H1 (cell line): ENCODE measurements at regions not wholly inside any gene's neighbourhood (a gene's known extent, or its start where the extent isn't known, plus 50 kb on each side); places are given as distances from the start of the nearest gene placed in this dataset.

Experiments
- CTCF ChIA-PET: fragments of 300-600 bp; sonication (Branson Sonifier 250); formaldehyde crosslinking; loops from one replicate; lab custom pipeline; 2021; ENCODE audit not compliant: partially characterized antibody; lab: Charles Lee
- POLR2A ChIA-PET: fragments of 300-600 bp; sonication (Branson Sonifier 250); formaldehyde crosslinking; loops from one replicate; lab custom pipeline; 2021; ENCODE audit warnings: inconsistent platforms; ENCODE audit not compliant: partially characterized antibody; lab: Charles Lee
- DNase-seq, 2 experiments: peaks; one replicate each; pipeline versions ENCODE4 v3.0.0 to v3.0.0-alpha.2; 2010 to 2022; ENCODE audit warnings: low spot score in 2 of 2, low read depth in 1 of 2, mixed read lengths in 1 of 2
- FAIRE-seq: peaks from 2 replicates; lab custom pipeline; 2011; peaks lifted over from hg19 to GRCh38; lab: Jason Lieb, UNC
- H2AFZ ChIP-seq: 2 replicates; pipeline ENCODE4 v1.8.1; 2012; ENCODE audit warnings: low read length, inconsistent platforms
- H2AK5ac ChIP-seq: 2 replicates; pipeline ENCODE4 v1.6.1; 2013; ENCODE audit warnings: low read depth, low read length
- H2BK120ac ChIP-seq: replicated peaks from 2 replicates; pipeline ENCODE3; 2013; ENCODE audit warnings: low read depth, low read length, inconsistent platforms
- H2BK12ac ChIP-seq: 2 replicates; pipeline ENCODE4 v1.6.1; 2013; ENCODE audit warnings: low read depth, low read length
- H2BK15ac ChIP-seq: 2 replicates; pipeline ENCODE4 v1.6.1; 2013; ENCODE audit warnings: low read length
- H2BK20ac ChIP-seq: 2 replicates; pipeline ENCODE4 v1.6.1; 2013; ENCODE audit warnings: low read length
- H2BK5ac ChIP-seq: 2 replicates; pipeline ENCODE4 v1.6.1; 2013; ENCODE audit warnings: low read depth, low read length
- H3K14ac ChIP-seq: 2 replicates; pipeline ENCODE4 v1.6.1; 2013; ENCODE audit warnings: inconsistent platforms; ENCODE audit not compliant: insufficient read length
- H3K18ac ChIP-seq: 2 replicates; pipeline ENCODE4 v1.6.1; 2013; ENCODE audit warnings: low read length; ENCODE audit errors: extremely low read depth
- H3K23ac ChIP-seq: 2 replicates; pipeline ENCODE4 v1.6.1; 2013; ENCODE audit warnings: inconsistent platforms; ENCODE audit not compliant: insufficient read length
- H3K23me2 ChIP-seq: 2 replicates; pipeline ENCODE4 v1.6.1; 2013; ENCODE audit warnings: low read depth, low read length
- H3K27ac ChIP-seq: 2 replicates; pipeline ENCODE4 v1.6.1; 2011; ENCODE audit warnings: low read depth, low read length, inconsistent platforms
- H3K27me3 ChIP-seq, 4 experiments: replicated peaks in 1 of 4; 1 replicate in 1 of 4; 2 replicates in 3 of 4; pipeline versions ENCODE4 v1.6.1 to v1.8.1; 2011 to 2013; ENCODE audit warnings: low read length in 3 of 4, mild to moderate bottlenecking in 3 of 4, inconsistent platforms in 2 of 4, mixed read lengths in 2 of 4, moderate library complexity in 1 of 4; ENCODE audit not compliant: control insufficient read depth in 3 of 4, insufficient read depth in 3 of 4; ENCODE audit errors: extremely low read depth in 1 of 4
- H3K36me3 ChIP-seq, 4 experiments: 2 replicates each; pipeline versions ENCODE4 v1.6.1 to v1.8.1; 2011 to 2013; ENCODE audit warnings: mild to moderate bottlenecking in 4 of 4, low read length in 3 of 4, moderate library complexity in 2 of 4, control low read depth in 1 of 4, inconsistent platforms in 1 of 4; ENCODE audit not compliant: insufficient read depth in 4 of 4, control insufficient read depth in 2 of 4
- H3K4ac ChIP-seq: replicated peaks from 2 replicates; pipeline ENCODE3; 2013; ENCODE audit warnings: low read length, low read depth, mixed read lengths, inconsistent platforms; ENCODE audit not compliant: insufficient read length
- H3K4me1 ChIP-seq, 4 experiments: replicated peaks in 1 of 4; 1 replicate in 1 of 4; 2 replicates in 3 of 4; pipeline versions ENCODE4 v1.6.1 to v1.8.1; 2011 to 2013; ENCODE audit warnings: low read length in 3 of 4, inconsistent platforms in 2 of 4, mixed read lengths in 1 of 4; ENCODE audit not compliant: insufficient read depth in 4 of 4, control insufficient read depth in 3 of 4
- H3K4me2 ChIP-seq, 2 experiments: 2 replicates each; pipeline versions ENCODE4 v1.6.1 to v1.8.1; 2011 to 2013; ENCODE audit warnings: low read depth in 2 of 2, low read length in 2 of 2, control low read depth in 1 of 2, inconsistent platforms in 1 of 2, mild to moderate bottlenecking in 1 of 2; ENCODE audit not compliant: insufficient read depth in 1 of 2
- H3K4me3 ChIP-seq, 4 experiments: fragments of 200-600, 300-600 bp in 1 of 4; sonication (generic), shearing (Covaris generic), sonication (Bioruptor Twin) in 1 of 4; 2 replicates each; pipeline versions ENCODE4 v1.5.1 to v1.8.1; 2011 to 2016; ENCODE audit warnings: low read length in 4 of 4, low read depth in 3 of 4, control low read depth in 2 of 4, inconsistent platforms in 2 of 4, mild to moderate bottlenecking in 2 of 4, mixed read lengths in 1 of 4, moderate library complexity in 1 of 4; ENCODE audit not compliant: insufficient read depth in 2 of 4; ENCODE audit errors: extremely low read depth in 1 of 4
- H3K56ac ChIP-seq: replicated peaks from 2 replicates; pipeline ENCODE3; 2013; ENCODE audit warnings: low read depth, mild to moderate bottlenecking, mixed read lengths, low read length, inconsistent platforms; ENCODE audit not compliant: insufficient read length
- H3K79me1 ChIP-seq: 2 replicates; pipeline ENCODE4 v1.6.1; 2013; ENCODE audit warnings: low read depth, low read length, control low read depth
- H3K79me2 ChIP-seq, 2 experiments: 2 replicates each; pipeline versions ENCODE4 v1.6.1 to v1.8.1; 2012 to 2013; ENCODE audit warnings: low read length in 2 of 2, mild to moderate bottlenecking in 2 of 2, inconsistent platforms in 1 of 2; ENCODE audit not compliant: insufficient read depth in 2 of 2, control insufficient read depth in 1 of 2
- H3K9ac ChIP-seq, 4 experiments: replicated peaks in 1 of 4; 1 replicate in 1 of 4; 2 replicates in 3 of 4; pipeline versions ENCODE4 v1.6.1 to v1.8.1; 2011 to 2013; ENCODE audit warnings: low read depth in 3 of 4, low read length in 3 of 4, control low read depth in 2 of 4, mild to moderate bottlenecking in 2 of 4, moderate library complexity in 2 of 4, inconsistent platforms in 1 of 4; ENCODE audit errors: extremely low read depth in 1 of 4
- H3K9me3 ChIP-seq, 2 experiments: 2 replicates each; pipeline versions ENCODE4 v1.6.1 to v1.8.1; 2012 to 2013; ENCODE audit warnings: mild to moderate bottlenecking in 2 of 2, moderate library complexity in 2 of 2, control low read depth in 1 of 2, inconsistent platforms in 1 of 2, low read depth in 1 of 2, low read length in 1 of 2, mixed read lengths in 1 of 2; ENCODE audit not compliant: insufficient read depth in 2 of 2
- H4K20me1 ChIP-seq, 2 experiments: replicated peaks in 1 of 2; 2 replicates each; pipeline versions ENCODE3 to v1.8.1; 2011 to 2013; ENCODE audit warnings: inconsistent platforms in 2 of 2, low read length in 2 of 2, mild to moderate bottlenecking in 1 of 2; ENCODE audit not compliant: insufficient read depth in 2 of 2, control insufficient read depth in 1 of 2
- H4K5ac ChIP-seq: 2 replicates; pipeline ENCODE4 v1.6.1; 2013; ENCODE audit warnings: low read length, low read depth, mixed read lengths, inconsistent platforms; ENCODE audit not compliant: insufficient read length
- H4K8ac ChIP-seq: 2 replicates; pipeline ENCODE4 v1.8.0; 2013; ENCODE audit warnings: mild to moderate bottlenecking, moderate library complexity, low read length, inconsistent platforms; ENCODE audit not compliant: insufficient read depth; ENCODE audit errors: extremely low read depth
- H4K91ac ChIP-seq: replicated peaks from 2 replicates; pipeline ENCODE3; 2013; ENCODE audit warnings: low read length, mixed read lengths, inconsistent platforms; ENCODE audit not compliant: insufficient read length
- BCL11A ChIP-seq, 2 experiments: IDR thresholded peaks; one replicate each; pipeline ENCODE4 v1.6.1; 2011; ENCODE audit warnings: low read depth in 2 of 2, low read length in 2 of 2, mild to moderate bottlenecking in 2 of 2
- CHD2 ChIP-seq: IDR thresholded peaks from 2 replicates; pipeline ENCODE4 v1.6.1; 2012; ENCODE audit warnings: low read length, improper control_type of control experiment
- EZH2 ChIP-seq: fragments of 200-600 bp; sonication (generic); IDR thresholded peaks from 2 replicates; pipeline ENCODE4 v1.7.1; 2012; ENCODE audit warnings: low read depth, mild to moderate bottlenecking, moderate library complexity, low read length, inconsistent platforms; ENCODE audit not compliant: severe bottlenecking
- GABPA ChIP-seq: IDR thresholded peaks from 2 replicates; pipeline ENCODE4 v1.6.1; 2011; ENCODE audit warnings: mild to moderate bottlenecking, low read length, moderate library complexity, borderline replicate concordance; ENCODE audit not compliant: insufficient read depth
- HDAC6 ChIP-seq: IDR thresholded peaks from one replicate; pipeline ENCODE4 v1.7.1; 2012; ENCODE audit warnings: low read depth, mild to moderate bottlenecking, inconsistent platforms, low read length, moderate library complexity
- KDM4A ChIP-seq: IDR thresholded peaks from one replicate; pipeline ENCODE4 v1.7.1; 2012; ENCODE audit warnings: low read depth, mild to moderate bottlenecking, moderate library complexity, low read length, inconsistent platforms; ENCODE audit not compliant: severe bottlenecking
- NANOG ChIP-seq: IDR thresholded peaks from 2 replicates; pipeline ENCODE4 v1.6.1; 2011; ENCODE audit warnings: low read length, low read depth, mild to moderate bottlenecking, inconsistent platforms; ENCODE audit not compliant: insufficient read depth, poor library complexity, severe bottlenecking
- POLR2AphosphoS5 ChIP-seq: IDR thresholded peaks from 2 replicates; pipeline ENCODE4 v1.6.1; 2011; ENCODE audit warnings: low read depth, low read length
- POU5F1 ChIP-seq: IDR thresholded peaks from 2 replicates; pipeline ENCODE4 v1.6.1; 2011; ENCODE audit warnings: low read depth, mild to moderate bottlenecking, low read length, moderate library complexity
- SP2 ChIP-seq: IDR thresholded peaks from 2 replicates; pipeline ENCODE4 v1.6.1; 2012; ENCODE audit warnings: mild to moderate bottlenecking, low read length, inconsistent platforms
- TAF7 ChIP-seq: optimal IDR thresholded peaks from 2 replicates; pipeline ENCODE3; 2011; ENCODE audit warnings: low read depth, mild to moderate bottlenecking, inconsistent platforms, low read length, moderate library complexity, borderline replicate concordance
- ZNF274 ChIP-seq: IDR thresholded peaks from 2 replicates; pipeline ENCODE4 v1.7.0; 2012; ENCODE audit warnings: low read length, borderline replicate concordance; ENCODE audit errors: extremely low read depth
- WGBS, 2 experiments: shearing (Covaris generic) in 1 of 2; methylation state at CpG; one replicate each; pipeline versions ENCODE4 v1.1.6 to v1.1.7; 2013 to 2015; ENCODE audit warnings: low lambda C conversion rate in 2 of 2, mixed read lengths in 2 of 2, inconsistent platforms in 1 of 2, low coverage in 1 of 2, missing lambda C conversion rate in 1 of 2; ENCODE audit not compliant: insufficient replicate concordance in 2 of 2, insufficient coverage in 1 of 2, insufficient read length in 1 of 2; ENCODE audit errors: extremely low coverage in 1 of 2, missing lambda C conversion rate in 1 of 2; 5-methylcytosine and 5-hydroxymethylcytosine counted together
- TF ChIP-seq, protein P1 (sequence below): IDR thresholded peaks from 2 replicates; pipeline ENCODE4 v1.6.1; 2011; ENCODE audit warnings: low read depth, mild to moderate bottlenecking, low read length; ENCODE audit not compliant: insufficient read depth

- WGBS, 2 experiments, result 23% methylated on average over 2 of the region's 2 CpGs; no CpG with 5 or more reads in 1 of the 2 experiments
- FAIRE-seq (peak; percentile 98), DNase-seq (no peak)
- no peak overlapping the region for H2BK12ac ChIP-seq
- H4K20me1 ChIP-seq, result no peaks in the 10 kb centered on the region
- peak overlapping the region in 1 of 2 experiments; percentile 53; a peak in 2 of 4 replicates for H3K4me2 ChIP-seq
- no peaks in the 10 kb centered on the region for H3K9me3 ChIP-seq
- no peak overlapping the region for H4K5ac ChIP-seq
- no peaks in the 10 kb centered on the region for H3K36me3 ChIP-seq
- no peak overlapping the region for H2AK5ac ChIP-seq
- H2BK15ac ChIP-seq, result no peak overlapping the region
- H3K23ac ChIP-seq, result no peak overlapping the region
- no peak overlapping the region for H3K4ac ChIP-seq
- H2BK5ac ChIP-seq, result peak overlapping the region; percentile 75; the same call in 1 of the 2 replicates
- H4K91ac ChIP-seq, result no peak overlapping the region
- H3K56ac ChIP-seq, result no peak overlapping the region
- no peaks in the 10 kb centered on the region for H3K79me1 ChIP-seq
- H2BK20ac ChIP-seq, result no peak overlapping the region
- no peak overlapping the region for H4K8ac ChIP-seq
- no peaks in the 10 kb centered on the region for H3K79me2 ChIP-seq
- H2BK120ac ChIP-seq, result no peak overlapping the region
- H3K9ac ChIP-seq, result peak overlapping the region in 2 of 4 experiments; percentile 43 to 58; a peak in 3 of 7 replicates
- no peak overlapping the region for H3K14ac ChIP-seq
- ChIA-PET CTCF (no interaction called here), POLR2A (no interaction called here)
- H3K23me2 ChIP-seq, result no peaks in the 10 kb centered on the region
- H3K27me3 ChIP-seq, result no peaks in the 10 kb centered on the region
- H2AFZ ChIP-seq, result peak overlapping the region; percentile 56
- H3K4me3 ChIP-seq, result peak overlapping the region in 1 of 4 experiments; percentile 44; a peak in 1 of 8 replicates
- H3K27ac ChIP-seq, result peak overlapping the region; percentile 87
- H3K18ac ChIP-seq, result no peak overlapping the region
- H3K4me1 ChIP-seq, result peaks cover 0 to 8% (median 2%) of the 10 kb centered on the region in 4 experiments; a peak in 2 of 7 replicates
- no peak for TF ChIP-seq NANOG
- no peak; the same call in 1 of the 2 replicates for TF ChIP-seq POLR2AphosphoS5
- no peak for TF ChIP-seq BCL11A (IDR thresholded peaks at IDR 0.05; ENCODE audit: low read depth in 2 of 2, low read length in 2 of 2)
- TF ChIP-seq TAF7, result no peak
- no peak for TF ChIP-seq GABPA
- TF ChIP-seq ZNF274, result no peak
- TF ChIP-seq CHD2, result 0 out of 2 replicates have a peak, but pooled peaks have one; percentile 45
- TF ChIP-seq SP2, result no peak
- TF ChIP-seq EZH2, result no peak
- TF ChIP-seq, protein P1, sequence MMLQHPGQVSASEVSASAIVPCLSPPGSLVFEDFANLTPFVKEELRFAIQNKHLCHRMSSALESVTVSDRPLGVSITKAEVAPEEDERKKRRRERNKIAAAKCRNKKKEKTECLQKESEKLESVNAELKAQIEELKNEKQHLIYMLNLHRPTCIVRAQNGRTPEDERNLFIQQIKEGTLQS, result no peak
- no peak for TF ChIP-seq HDAC6
- 0 out of 2 replicates have a peak, but pooled peaks have one; percentile 31 for TF ChIP-seq POU5F1
- no peak for TF ChIP-seq KDM4A
These were observed 360.9 kb downstream of the PRDM5 start for GRCh38 chr4:120561648-120562047.
